Epithelial cell of proximal tubule (primary cell): ENCODE measurements at regions not wholly inside any gene's neighbourhood (a gene's known extent, or its start where the extent isn't known, plus 50 kb on each side); places are given as distances from the start of the nearest gene placed in this dataset.
"Not testable (repeated sequence)": the region's sequence is repeated elsewhere in the genome, so short reads cannot be mapped to it uniquely, and the experiment has no call there.

Experiments
- DNase-seq: peaks from one replicate; pipeline ENCODE4 v3.0.0-alpha.2; 2011; ENCODE audit warnings: low read depth
- H3K4me3 ChIP-seq: 2 replicates; pipeline ENCODE4 v1.5.1; 2011; ENCODE audit warnings: low read depth, mild to moderate bottlenecking, low read length
- TF ChIP-seq, protein P1 (sequence below): conservative IDR thresholded peaks from 2 replicates; pipeline ENCODE4 v1.5.1; 2012; ENCODE audit warnings: low read depth, mild to moderate bottlenecking, low read length

GRCh38 chr20:5482791-5483190 is 128.0 kb downstream of the GPCPD1 start:
- DNase-seq = no peak
- no peak overlapping the region for H3K4me3 ChIP-seq
- TF ChIP-seq, protein P1, sequence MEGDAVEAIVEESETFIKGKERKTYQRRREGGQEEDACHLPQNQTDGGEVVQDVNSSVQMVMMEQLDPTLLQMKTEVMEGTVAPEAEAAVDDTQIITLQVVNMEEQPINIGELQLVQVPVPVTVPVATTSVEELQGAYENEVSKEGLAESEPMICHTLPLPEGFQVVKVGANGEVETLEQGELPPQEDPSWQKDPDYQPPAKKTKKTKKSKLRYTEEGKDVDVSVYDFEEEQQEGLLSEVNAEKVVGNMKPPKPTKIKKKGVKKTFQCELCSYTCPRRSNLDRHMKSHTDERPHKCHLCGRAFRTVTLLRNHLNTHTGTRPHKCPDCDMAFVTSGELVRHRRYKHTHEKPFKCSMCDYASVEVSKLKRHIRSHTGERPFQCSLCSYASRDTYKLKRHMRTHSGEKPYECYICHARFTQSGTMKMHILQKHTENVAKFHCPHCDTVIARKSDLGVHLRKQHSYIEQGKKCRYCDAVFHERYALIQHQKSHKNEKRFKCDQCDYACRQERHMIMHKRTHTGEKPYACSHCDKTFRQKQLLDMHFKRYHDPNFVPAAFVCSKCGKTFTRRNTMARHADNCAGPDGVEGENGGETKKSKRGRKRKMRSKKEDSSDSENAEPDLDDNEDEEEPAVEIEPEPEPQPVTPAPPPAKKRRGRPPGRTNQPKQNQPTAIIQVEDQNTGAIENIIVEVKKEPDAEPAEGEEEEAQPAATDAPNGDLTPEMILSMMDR = no peak

- TF ChIP-seq, protein P1 = no peak
- no peak for DNase-seq
- no peak overlapping the region for H3K4me3 ChIP-seq
Observed at GRCh38 chr20:5481872-5482271, 128.9 kb downstream of the GPCPD1 start.

- TF ChIP-seq, protein P1 = no peak
- DNase-seq = no peak
- no peak overlapping the region for H3K4me3 ChIP-seq
Observed at GRCh38 chr20:5480824-5481600, 129.8 kb downstream of the GPCPD1 start.

- TF ChIP-seq, protein P1 = no peak
- no peak for DNase-seq
- H3K4me3 ChIP-seq = no peak overlapping the region
Observed at GRCh38 chr20:5474646-5475550, 135.9 kb downstream of the GPCPD1 start.

DNA sequence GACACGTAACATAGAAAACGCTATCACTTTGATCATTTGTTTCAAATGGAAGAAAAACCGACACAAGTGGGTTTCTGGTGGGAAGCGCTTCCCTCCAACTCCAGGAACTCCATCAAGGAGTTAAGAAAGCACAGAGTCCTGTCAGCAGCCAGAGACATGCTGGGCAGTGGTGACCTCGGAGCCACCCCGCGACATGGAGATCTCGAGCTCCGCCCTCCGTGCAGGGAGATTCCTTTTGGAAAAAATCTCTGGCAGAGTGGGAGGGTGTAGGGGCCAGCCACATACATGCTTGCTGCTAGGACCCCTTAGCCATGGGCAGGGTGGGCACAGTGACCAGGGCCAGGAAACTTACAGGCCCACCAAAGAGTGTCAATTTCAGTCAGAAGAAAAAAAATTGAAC is 138.9 kb downstream of the GPCPD1 start:
- H3K4me3 ChIP-seq, DNase-seq: not testable (repeated sequence)

DNA sequence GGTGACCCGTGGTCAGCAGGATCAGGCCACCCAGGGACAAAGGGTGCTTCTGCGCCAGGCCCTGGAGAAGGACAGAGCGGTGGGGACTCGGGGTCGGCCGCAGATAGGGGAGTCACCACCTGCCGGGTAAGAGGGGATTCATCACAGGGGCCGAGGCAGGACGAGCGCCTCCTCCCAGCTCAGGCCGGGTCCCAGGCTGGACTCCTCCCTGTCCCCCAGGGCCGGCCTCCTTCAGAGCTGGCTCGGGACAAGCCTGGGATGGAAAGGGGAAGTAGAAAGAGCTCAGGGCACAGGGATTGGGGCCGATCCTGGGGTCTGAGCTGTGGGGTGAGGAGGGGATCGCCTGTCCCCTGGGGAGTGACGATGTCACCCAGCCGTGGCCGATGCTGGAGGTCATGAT is 139.4 kb downstream of the GPCPD1 start:
- H3K4me3 ChIP-seq = no peak overlapping the region
- TF ChIP-seq, protein P1 = no peak
- no peak for DNase-seq

DNA sequence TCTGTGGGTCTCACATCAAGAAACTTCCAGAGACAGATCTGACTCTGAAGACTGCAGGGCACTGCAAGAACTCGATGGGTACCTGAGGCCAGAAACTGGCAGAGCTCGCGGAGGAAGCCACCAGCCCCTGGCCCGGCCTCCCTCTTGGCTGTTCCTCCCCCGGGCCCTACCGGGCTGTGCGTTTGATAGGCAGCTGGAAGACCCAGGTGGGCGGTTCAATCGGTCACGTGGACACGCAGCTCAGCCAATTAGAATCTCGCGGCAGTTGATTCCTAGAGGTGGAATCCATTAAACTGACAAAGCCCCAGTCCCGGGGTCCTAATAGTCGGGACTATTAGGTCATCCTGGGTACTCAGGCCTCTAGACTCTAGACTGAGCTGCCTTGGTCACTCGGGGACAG is 139.9 kb downstream of the GPCPD1 start:
- DNase-seq = no peak
- TF ChIP-seq, protein P1 = no peak
- H3K4me3 ChIP-seq = no peak overlapping the region
